ENCODE measurements at regions not wholly inside any gene's neighbourhood (a gene's known extent, or its start where the extent isn't known, plus 50 kb on each side); places are given as distances from the start of the nearest gene placed in this dataset.

GRCh38 chr1:184188037-184188436 is 136.5 kb downstream of the TSEN15 start:
- H3K36me3 ChIP-seq (ENCODE audit: control insufficient read depth, insufficient read depth, low read length) = no peaks in the 10 kb centered on the region
- peaks cover 6% of the 10 kb centered on the region; the same call in 1 of the 2 replicates for H3K27me3 ChIP-seq (ENCODE audit: control insufficient read depth, insufficient read depth, low read length)
- POLR2A ChIA-PET = no interaction called here
- no peak for DNase-seq (ENCODE audit: low read depth)
- CTCF ChIA-PET = interaction anchor here (1.0 kb wide), 1 partner anchor 25 kb away, joined by 3 read pairs; no protein-coding TSS in a partner anchor
- no peak overlapping the region for H3K4me3 ChIP-seq (ENCODE audit: low read depth, low read length)
- TF ChIP-seq CTCF (IDR thresholded peaks at IDR 0.05; ENCODE audit: insufficient read depth, low read depth, low read length) = no peak

GRCh38 chr1:184189361-184189760 is 137.8 kb downstream of the TSEN15 start:
- H3K36me3 ChIP-seq (ENCODE audit: control insufficient read depth, insufficient read depth, low read length) = no peaks in the 10 kb centered on the region
- DNase-seq (ENCODE audit: low read depth) = no peak
- no peak overlapping the region for H3K4me3 ChIP-seq (ENCODE audit: low read depth, low read length)
- H3K27me3 ChIP-seq (ENCODE audit: control insufficient read depth, insufficient read depth, low read length) = peaks cover 6% of the 10 kb centered on the region; the same call in 1 of the 2 replicates
- no peak for TF ChIP-seq CTCF (IDR thresholded peaks at IDR 0.05; ENCODE audit: insufficient read depth, low read depth, low read length)
- CTCF ChIA-PET = no interaction called here
- POLR2A ChIA-PET = interaction anchor here (0.7 kb wide), 1 partner anchor 107 kb away, joined by 4 read pairs; no protein-coding TSS in a partner anchor

GRCh38 chr1:184190616-184191015 is 139.1 kb downstream of the TSEN15 start:
- TF ChIP-seq CTCF (IDR thresholded peaks at IDR 0.05; ENCODE audit: insufficient read depth, low read depth, low read length) = no peak

DNA sequence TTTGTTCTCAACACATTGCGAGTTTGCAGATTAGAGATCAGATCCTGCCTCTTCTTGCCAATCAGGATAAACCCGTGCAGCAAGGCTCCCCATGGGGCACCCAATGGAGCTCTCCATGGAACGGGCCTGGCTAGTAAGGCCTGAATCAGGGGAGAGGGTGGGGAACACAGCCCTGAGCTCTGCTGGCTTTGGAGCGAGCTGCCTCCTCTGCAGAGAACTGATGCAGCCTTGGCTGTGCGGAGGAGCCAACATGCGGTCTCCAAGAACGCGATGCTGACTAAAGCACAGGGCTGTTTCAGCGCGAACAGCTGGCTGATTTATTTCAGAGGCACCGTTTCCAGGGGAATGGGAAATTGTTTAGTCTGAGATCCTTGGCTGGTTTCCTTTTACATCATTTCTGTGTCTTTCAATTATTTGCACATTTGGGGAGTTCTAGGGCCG is 139.7 kb downstream of the TSEN15 start:
- no peaks in the 10 kb centered on the region for H3K36me3 ChIP-seq (ENCODE audit: control insufficient read depth, insufficient read depth, low read length)
- H3K4me3 ChIP-seq (ENCODE audit: low read depth, low read length) = no peak overlapping the region
- H3K27me3 ChIP-seq (ENCODE audit: control insufficient read depth, insufficient read depth, low read length) = peaks cover 6% of the 10 kb centered on the region; the same call in 1 of the 2 replicates
- ChIA-PET CTCF (interaction anchor here (1.0 to 1.3 kb wide), 3 partner anchors 16 to 43 kb away, joined by 3 read pairs; no protein-coding TSS in a partner anchor), POLR2A (no interaction called here)
- no peak for TF ChIP-seq CTCF (IDR thresholded peaks at IDR 0.05; ENCODE audit: insufficient read depth, low read depth, low read length)
- peak; percentile 62 for DNase-seq (ENCODE audit: low read depth)

More at GRCh38 chr1:184190616-184191015, 139.1 kb downstream of the TSEN15 start:
- POLR2A ChIA-PET = no interaction called here
- CTCF ChIA-PET = interaction anchor here (1.3 kb wide), 1 partner anchor 42 kb away, joined by 3 read pairs; no protein-coding TSS in a partner anchor
- no peak for DNase-seq (ENCODE audit: low read depth)
- Histone ChIP-seq H3K36me3 (ENCODE audit: control insufficient read depth, insufficient read depth, low read length) (no peaks in the 10 kb centered on the region), H3K4me3 (ENCODE audit: low read depth, low read length) (no peak overlapping the region), H3K27me3 (ENCODE audit: control insufficient read depth, insufficient read depth, low read length) (peaks cover 6% of the 10 kb centered on the region; the same call in 1 of the 2 replicates)

DNA sequence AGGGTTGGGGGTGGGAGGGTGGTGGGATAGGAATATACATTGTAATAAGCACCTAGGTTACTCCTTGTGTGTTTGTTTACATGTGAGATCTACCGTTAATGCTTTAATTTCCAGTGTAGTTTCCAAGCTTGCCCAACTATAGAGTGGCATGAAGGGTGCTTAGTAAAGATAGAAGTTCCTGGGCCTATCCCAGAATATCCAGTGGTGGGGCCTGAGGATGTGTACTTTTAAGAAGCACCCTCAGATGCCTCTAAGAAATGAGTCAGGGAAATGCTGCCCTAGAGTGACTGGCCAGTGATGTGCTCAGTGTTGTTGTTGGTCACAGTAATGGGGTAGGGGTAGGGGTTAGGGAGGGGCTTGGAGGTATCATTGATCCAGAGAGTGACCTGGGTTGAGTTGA is 141.3 kb downstream of the TSEN15 start:
- Histone ChIP-seq H3K27me3 (ENCODE audit: control insufficient read depth, insufficient read depth, low read length) (peaks cover 1% of the 10 kb centered on the region; the same call in 1 of the 2 replicates), H3K36me3 (ENCODE audit: control insufficient read depth, insufficient read depth, low read length) (no peaks in the 10 kb centered on the region), H3K4me3 (ENCODE audit: low read depth, low read length) (no peak overlapping the region)
- CTCF ChIA-PET = no interaction called here
- no peak for TF ChIP-seq CTCF (IDR thresholded peaks at IDR 0.05; ENCODE audit: insufficient read depth, low read depth, low read length)
- POLR2A ChIA-PET = no interaction called here
- DNase-seq (ENCODE audit: low read depth) = no peak
